Epithelial cell of esophagus (primary cell): ENCODE measurements at regions not wholly inside any gene's neighbourhood (a gene's known extent, or its start where the extent isn't known, plus 50 kb on each side); places are given as distances from the start of the nearest gene placed in this dataset.

Source experiments
- DNase-seq: peaks from one replicate; pipeline ENCODE4 v3.0.0; 2010; ENCODE audit warnings: low read depth
- H3K4me3 ChIP-seq: 2 replicates; pipeline ENCODE4 v1.5.1; 2011; ENCODE audit warnings: mild to moderate bottlenecking, low read length, control low read depth
- CTCF ChIP-seq: IDR thresholded peaks from 2 replicates; pipeline ENCODE4 v1.5.1; 2011; ENCODE audit warnings: low read depth, mild to moderate bottlenecking, low read length, control low read depth, inconsistent platforms; ENCODE audit not compliant: insufficient read depth; ENCODE audit errors: missing control alignments

GRCh38 chr12:61765926-61766325, 494.3 kb upstream of the USP15 start:
- no peak for TF ChIP-seq CTCF
- no peak for DNase-seq
- H3K4me3 ChIP-seq: no peak overlapping the region

GRCh38 chr12:61780435-61780834, 479.8 kb upstream of the USP15 start:
- no peak overlapping the region for H3K4me3 ChIP-seq
- TF ChIP-seq CTCF: no peak
- no peak for DNase-seq

- H3K4me3 ChIP-seq: no peak overlapping the region
- no peak for TF ChIP-seq CTCF
- DNase-seq: no peak
Measured at GRCh38 chr12:61781021-61781581, 479.1 kb upstream of the USP15 start.

GRCh38 chr12:61796846-61797245, 463.4 kb upstream of the USP15 start:
- DNase-seq: no peak
- no peak overlapping the region for H3K4me3 ChIP-seq
- no peak for TF ChIP-seq CTCF

GRCh38 chr12:61797266-61797665, 462.9 kb upstream of the USP15 start:
- no peak overlapping the region for H3K4me3 ChIP-seq
- no peak for DNase-seq
- TF ChIP-seq CTCF: no peak

- TF ChIP-seq CTCF: no peak
- H3K4me3 ChIP-seq: no peak overlapping the region
- no peak for DNase-seq
Measured at GRCh38 chr12:61798778-61799177, 461.4 kb upstream of the USP15 start.

GRCh38 chr12:61804301-61804700, 455.9 kb upstream of the USP15 start:
- no peak for TF ChIP-seq CTCF
- no peak overlapping the region for H3K4me3 ChIP-seq
- no peak for DNase-seq
